ENCODE measurements at regions not wholly inside any gene's neighbourhood (a gene's known extent, or its start where the extent isn't known, plus 50 kb on each side); places are given as distances from the start of the nearest gene placed in this dataset.

DNA sequence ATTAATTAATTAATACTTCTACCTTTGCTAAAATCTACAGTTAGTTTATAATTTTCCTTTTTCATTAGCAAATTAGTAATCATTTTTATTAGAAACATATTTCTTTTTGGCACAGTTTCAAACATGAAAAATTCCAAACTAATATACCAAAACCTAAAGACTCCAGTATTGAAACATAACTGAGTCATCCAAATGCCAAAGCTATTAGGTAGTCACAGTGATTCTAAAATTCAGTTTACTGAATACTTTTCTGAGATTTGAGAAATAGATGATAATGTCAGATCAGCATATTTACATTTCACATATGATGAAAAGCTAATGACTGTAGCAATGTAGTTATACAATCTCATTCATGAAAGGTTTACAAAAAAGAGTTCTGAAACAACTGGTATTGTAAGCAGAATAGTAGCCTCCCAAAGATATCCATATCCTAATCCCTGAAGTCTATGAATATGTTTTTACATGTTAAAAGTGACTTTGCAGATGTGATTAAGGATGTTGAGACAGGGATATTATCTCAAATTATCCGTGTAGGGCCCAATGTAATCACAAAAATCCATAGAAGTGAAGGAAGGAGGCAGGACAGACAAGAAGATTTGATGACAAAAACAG is 680.2 kb upstream of the CHAC2 start:
- H3K4me1 ChIP-seq (ENCODE audit: control insufficient read depth in 1 of 2, low read depth in 2 of 2) = no peaks in the 10 kb centered on the region
- ATAC-seq (ENCODE audit: insufficient number of reproducible peaks, low FRiP score, low read depth) = no peak
- TF ChIP-seq, protein P1, sequence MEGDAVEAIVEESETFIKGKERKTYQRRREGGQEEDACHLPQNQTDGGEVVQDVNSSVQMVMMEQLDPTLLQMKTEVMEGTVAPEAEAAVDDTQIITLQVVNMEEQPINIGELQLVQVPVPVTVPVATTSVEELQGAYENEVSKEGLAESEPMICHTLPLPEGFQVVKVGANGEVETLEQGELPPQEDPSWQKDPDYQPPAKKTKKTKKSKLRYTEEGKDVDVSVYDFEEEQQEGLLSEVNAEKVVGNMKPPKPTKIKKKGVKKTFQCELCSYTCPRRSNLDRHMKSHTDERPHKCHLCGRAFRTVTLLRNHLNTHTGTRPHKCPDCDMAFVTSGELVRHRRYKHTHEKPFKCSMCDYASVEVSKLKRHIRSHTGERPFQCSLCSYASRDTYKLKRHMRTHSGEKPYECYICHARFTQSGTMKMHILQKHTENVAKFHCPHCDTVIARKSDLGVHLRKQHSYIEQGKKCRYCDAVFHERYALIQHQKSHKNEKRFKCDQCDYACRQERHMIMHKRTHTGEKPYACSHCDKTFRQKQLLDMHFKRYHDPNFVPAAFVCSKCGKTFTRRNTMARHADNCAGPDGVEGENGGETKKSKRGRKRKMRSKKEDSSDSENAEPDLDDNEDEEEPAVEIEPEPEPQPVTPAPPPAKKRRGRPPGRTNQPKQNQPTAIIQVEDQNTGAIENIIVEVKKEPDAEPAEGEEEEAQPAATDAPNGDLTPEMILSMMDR (IDR thresholded peaks at IDR 0.05) = no peak
- no peaks in the 10 kb centered on the region for H3K36me3 ChIP-seq
- no peak overlapping the region for H3K4me3 ChIP-seq
- no peaks in the 10 kb centered on the region for H3K9me3 ChIP-seq
- DNase-seq (ENCODE audit: low spot score) = no peak
- H3K27me3 ChIP-seq (replicated peaks; ENCODE audit: insufficient read depth) = no peaks in the 10 kb centered on the region
- H3K27ac ChIP-seq = no peak overlapping the region

DNA sequence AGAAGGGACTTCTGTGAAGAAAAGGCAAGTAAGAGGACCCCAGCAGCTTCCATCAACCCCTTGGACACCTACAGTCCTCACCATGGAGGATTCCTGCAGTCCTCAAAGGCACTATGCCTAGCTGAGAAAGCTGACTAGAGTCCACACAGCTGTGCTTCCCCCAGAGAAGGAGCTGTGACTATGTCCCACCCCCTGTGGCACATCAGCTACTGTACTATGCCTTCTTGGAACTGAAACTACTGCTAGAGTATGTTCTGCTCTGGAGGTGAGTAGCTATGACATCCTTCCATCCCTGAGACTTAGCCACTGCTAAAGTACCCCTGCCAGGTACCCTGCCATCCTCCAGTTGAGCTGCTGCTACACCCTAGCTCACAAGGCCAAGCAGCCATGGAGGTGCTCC is 690.2 kb upstream of the CHAC2 start:
- DNase-seq (ENCODE audit: low spot score) (no peak), ATAC-seq (ENCODE audit: insufficient number of reproducible peaks, low FRiP score, low read depth) (no peak)
- Histone ChIP-seq H3K4me1 (ENCODE audit: control insufficient read depth in 1 of 2, low read depth in 2 of 2) (no peaks in the 10 kb centered on the region), H3K27me3 (replicated peaks; ENCODE audit: insufficient read depth) (no peaks in the 10 kb centered on the region), H3K4me3 (no peak overlapping the region), H3K27ac (no peak overlapping the region), H3K9me3 (peaks cover 3% of the 10 kb centered on the region), H3K36me3 (no peaks in the 10 kb centered on the region)
- TF ChIP-seq, protein P1 (IDR thresholded peaks at IDR 0.05) = no peak

DNA sequence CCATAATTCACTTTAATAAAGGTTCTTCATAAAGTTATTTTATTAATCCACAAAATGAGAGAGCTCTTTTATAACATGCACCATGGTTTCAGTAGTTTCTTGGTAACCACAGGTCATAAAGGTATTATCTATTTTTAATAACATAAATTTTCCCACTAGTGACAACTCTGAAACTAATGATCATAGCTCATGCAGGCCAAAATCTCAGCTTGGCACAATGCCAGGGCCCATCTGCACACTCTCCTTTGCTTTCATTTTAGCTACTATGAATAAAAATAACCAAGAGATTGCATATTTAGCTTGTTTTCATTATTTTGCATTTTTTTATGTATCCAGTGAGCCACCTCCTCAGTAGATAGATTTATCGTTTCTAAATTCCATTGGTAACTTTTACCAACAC is 691.8 kb upstream of the CHAC2 start:
- ATAC-seq (ENCODE audit: insufficient number of reproducible peaks, low FRiP score, low read depth) = no peak
- Histone ChIP-seq H3K4me1 (ENCODE audit: control insufficient read depth in 1 of 2, low read depth in 2 of 2) (no peaks in the 10 kb centered on the region), H3K9me3 (no peaks in the 10 kb centered on the region), H3K27ac (no peak overlapping the region), H3K4me3 (no peak overlapping the region), H3K27me3 (replicated peaks; ENCODE audit: insufficient read depth) (no peaks in the 10 kb centered on the region), H3K36me3 (no peaks in the 10 kb centered on the region)
- no peak for DNase-seq (ENCODE audit: low spot score)
- TF ChIP-seq, protein P1 (IDR thresholded peaks at IDR 0.05) = no peak

DNA sequence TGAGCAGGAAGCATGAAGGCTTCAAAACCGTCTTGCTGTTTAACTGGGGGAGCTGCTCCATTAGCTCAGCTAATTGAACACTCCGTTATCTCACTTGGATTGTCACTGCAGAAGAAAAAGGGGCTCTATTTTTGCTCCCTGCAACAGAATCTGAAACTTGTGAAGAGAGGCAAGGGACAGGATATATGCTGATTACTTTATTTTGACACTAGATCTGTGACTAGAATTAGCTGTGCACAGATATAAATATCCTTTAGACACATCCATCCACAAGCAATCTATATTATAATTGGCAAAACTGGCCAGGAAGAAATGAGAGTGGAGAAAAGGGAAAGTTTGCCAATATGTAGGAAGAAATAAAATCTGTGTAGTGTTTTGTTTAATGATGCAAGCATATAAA is 700.1 kb upstream of the CHAC2 start:
- TF ChIP-seq, protein P1 (IDR thresholded peaks at IDR 0.05) = no peak
- no peaks in the 10 kb centered on the region for H3K4me1 ChIP-seq (ENCODE audit: control insufficient read depth in 1 of 2, low read depth in 2 of 2)

DNA sequence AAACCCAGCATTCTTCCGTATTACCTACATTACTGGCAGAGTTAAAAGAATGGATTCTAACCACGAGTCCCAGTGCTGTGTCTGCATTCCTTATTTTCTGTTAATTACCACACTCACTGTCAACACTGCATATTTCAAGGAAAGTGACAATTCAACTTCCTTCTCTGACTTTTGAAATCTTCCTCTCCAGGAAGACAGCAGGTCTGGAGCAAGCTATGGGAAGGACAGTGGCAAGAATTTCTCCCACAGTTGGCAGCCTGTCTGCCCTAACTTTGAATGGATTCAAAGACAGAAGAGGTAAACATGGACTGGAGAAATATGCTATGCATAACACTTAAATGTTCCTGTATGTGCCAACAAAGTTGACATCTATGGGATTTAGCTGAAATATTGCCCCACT is 700.5 kb upstream of the CHAC2 start:
- TF ChIP-seq, protein P1 (IDR thresholded peaks at IDR 0.05) = no peak
- H3K4me1 ChIP-seq (ENCODE audit: control insufficient read depth in 1 of 2, low read depth in 2 of 2) = no peaks in the 10 kb centered on the region
- DNase-seq (ENCODE audit: low spot score) = no peak
- no peaks in the 10 kb centered on the region for H3K9me3 ChIP-seq
- H3K27me3 ChIP-seq (replicated peaks; ENCODE audit: insufficient read depth) = no peaks in the 10 kb centered on the region
- no peak overlapping the region for H3K27ac ChIP-seq
- H3K36me3 ChIP-seq = no peaks in the 10 kb centered on the region
- no peak overlapping the region for H3K4me3 ChIP-seq
- no peak for ATAC-seq (ENCODE audit: insufficient number of reproducible peaks, low FRiP score, low read depth)

More for the DNA sequence above, 700.1 kb upstream of the CHAC2 start:
- Histone ChIP-seq H3K4me3 (no peak overlapping the region), H3K27me3 (replicated peaks; ENCODE audit: insufficient read depth) (no peaks in the 10 kb centered on the region), H3K36me3 (no peaks in the 10 kb centered on the region), H3K9me3 (no peaks in the 10 kb centered on the region), H3K27ac (no peak overlapping the region)
- DNase-seq (ENCODE audit: low spot score) (no peak), ATAC-seq (ENCODE audit: insufficient number of reproducible peaks, low FRiP score, low read depth) (no peak)

Measured in thoracic aorta (tissue), 2 donors.